ENCODE measurements at regions not wholly inside any gene's neighbourhood (a gene's known extent, or its start where the extent isn't known, plus 50 kb on each side); places are given as distances from the start of the nearest gene placed in this dataset.

GRCh38 chr20:53813636-53814035, 220.0 kb upstream of the ZNF217 start:
- no peaks in the 10 kb centered on the region for H3K27me3 ChIP-seq
- no peaks in the 10 kb centered on the region for H3K4me1 ChIP-seq
- in situ Hi-C loops (cut with MboI; ENCODE audit: low sequenced_read_pairs in 4 of 4) = no loop called here
- H3K27ac ChIP-seq = no peak overlapping the region
- intact Hi-C loops (cut with DNase I; ENCODE audit: low total_unique reads) = no loop called here
- no peak overlapping the region for H3K4me3 ChIP-seq
- H3K36me3 ChIP-seq = no peaks in the 10 kb centered on the region
- no peaks in the 10 kb centered on the region for H3K9me3 ChIP-seq
- no peak for TF ChIP-seq POLR2A (IDR thresholded peaks at IDR 0.05)
- TF ChIP-seq CTCF (IDR thresholded peaks at IDR 0.05 in 4 of 5, conservative IDR thresholded peaks at IDR 0.05 in 1 of 5) = no peak
- DNase-seq (no peak), ATAC-seq (no peak)

GRCh38 chr20:53811577-53811976, 217.9 kb upstream of the ZNF217 start:
- ATAC-seq = no peak
- no peaks in the 10 kb centered on the region for H3K4me1 ChIP-seq
- no peaks in the 10 kb centered on the region for H3K36me3 ChIP-seq
- no peak overlapping the region for H3K4me3 ChIP-seq
- in situ Hi-C loops (cut with MboI; ENCODE audit: low sequenced_read_pairs in 4 of 4) (no loop called here), intact Hi-C loops (cut with DNase I; ENCODE audit: low total_unique reads) (no loop called here)
- no peak for DNase-seq
- H3K27ac ChIP-seq = no peak overlapping the region
- TF ChIP-seq CTCF (IDR thresholded peaks at IDR 0.05 in 4 of 5, conservative IDR thresholded peaks at IDR 0.05 in 1 of 5) = no peak
- TF ChIP-seq POLR2A (IDR thresholded peaks at IDR 0.05) = no peak
- no peaks in the 10 kb centered on the region for H3K9me3 ChIP-seq
- no peaks in the 10 kb centered on the region for H3K27me3 ChIP-seq

DNA sequence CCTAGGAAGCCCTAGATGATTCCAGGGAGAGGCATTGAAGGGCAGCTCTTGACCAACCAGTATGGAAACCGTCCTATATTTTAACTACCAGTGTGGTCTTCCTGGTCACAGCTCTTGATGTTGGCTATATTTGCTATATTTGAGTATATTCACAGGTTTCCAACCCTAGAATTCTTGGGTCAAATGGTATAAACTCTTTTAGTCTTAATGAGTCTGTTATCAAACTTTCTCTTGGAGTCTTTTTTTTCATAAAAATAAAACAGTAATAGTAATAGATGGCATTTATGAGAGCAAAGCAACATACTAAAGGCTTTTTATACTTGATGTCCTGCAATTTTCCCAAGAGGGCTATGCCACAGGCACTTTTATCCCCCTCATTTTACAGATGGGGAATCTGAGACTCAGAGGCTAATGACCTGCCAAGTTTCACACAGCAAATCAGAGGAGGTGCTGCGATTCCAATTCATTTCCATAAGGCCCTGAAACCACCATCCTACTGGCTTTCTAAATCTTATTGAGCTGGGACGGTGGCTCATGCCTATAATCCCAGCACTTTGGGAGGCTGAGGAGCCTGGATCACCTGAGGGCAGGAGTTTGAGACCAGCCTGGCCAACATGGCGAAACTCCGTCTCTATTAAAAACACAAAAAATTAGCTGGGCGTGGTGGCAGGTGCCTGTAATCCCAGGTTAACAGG, 217.2 kb upstream of the ZNF217 start:
- in situ Hi-C loops (cut with MboI; ENCODE audit: low sequenced_read_pairs in 4 of 4) = no loop called here
- Histone ChIP-seq H3K27ac (no peak overlapping the region), H3K36me3 (no peaks in the 10 kb centered on the region), H3K27me3 (no peaks in the 10 kb centered on the region), H3K4me3 (no peak overlapping the region), H3K4me1 (no peaks in the 10 kb centered on the region), H3K9me3 (no peaks in the 10 kb centered on the region)
- intact Hi-C loops (cut with DNase I; ENCODE audit: low total_unique reads) = no loop called here
- ATAC-seq (no peak), DNase-seq (no peak)
- TF ChIP-seq CTCF (IDR thresholded peaks at IDR 0.05 in 4 of 5, conservative IDR thresholded peaks at IDR 0.05 in 1 of 5) (no peak), POLR2A (IDR thresholded peaks at IDR 0.05) (no peak)

GRCh38 chr20:53809728-53810365, 216.2 kb upstream of the ZNF217 start:
- no peak for ATAC-seq
- H3K4me1 ChIP-seq = no peaks in the 10 kb centered on the region
- no peak for TF ChIP-seq POLR2A (IDR thresholded peaks at IDR 0.05)
- no peak for TF ChIP-seq CTCF (IDR thresholded peaks at IDR 0.05 in 4 of 5, conservative IDR thresholded peaks at IDR 0.05 in 1 of 5)
- no peaks in the 10 kb centered on the region for H3K36me3 ChIP-seq
- DNase-seq = no peak
- H3K27me3 ChIP-seq = no peaks in the 10 kb centered on the region
- intact Hi-C loops (cut with DNase I; ENCODE audit: low total_unique reads) (no loop called here), in situ Hi-C loops (cut with MboI; ENCODE audit: low sequenced_read_pairs in 4 of 4) (no loop called here)
- H3K4me3 ChIP-seq = no peak overlapping the region
- H3K27ac ChIP-seq = no peak overlapping the region
- H3K9me3 ChIP-seq = no peaks in the 10 kb centered on the region

Data from gastrocnemius medialis (tissue), 4 donors.